Astrocyte (in vitro differentiated cells and primary cell): ENCODE measurements at regions not wholly inside any gene's neighbourhood (a gene's known extent, or its start where the extent isn't known, plus 50 kb on each side); places are given as distances from the start of the nearest gene placed in this dataset.

Experiments
- CTCF ChIP-seq: IDR thresholded peaks from 2 replicates; pipeline ENCODE4 v1.5.1; 2011; ENCODE audit warnings: low read depth, mild to moderate bottlenecking, inconsistent platforms, low read length, moderate library complexity; ENCODE audit not compliant: insufficient read depth
- EZH2 ChIP-seq: IDR thresholded peaks from 2 replicates; pipeline ENCODE4 v1.6.1; 2012; ENCODE audit warnings: mild to moderate bottlenecking, low read length, inconsistent platforms; ENCODE audit not compliant: insufficient read depth

GRCh38 chrX:110920991-110921390 lies 125.4 kb upstream of the CHRDL1 start:
- no peak for TF ChIP-seq CTCF
- TF ChIP-seq EZH2, result no peak
